ENCODE measurements at regions not wholly inside any gene's neighbourhood (a gene's known extent, or its start where the extent isn't known, plus 50 kb on each side); places are given as distances from the start of the nearest gene placed in this dataset.

DNA sequence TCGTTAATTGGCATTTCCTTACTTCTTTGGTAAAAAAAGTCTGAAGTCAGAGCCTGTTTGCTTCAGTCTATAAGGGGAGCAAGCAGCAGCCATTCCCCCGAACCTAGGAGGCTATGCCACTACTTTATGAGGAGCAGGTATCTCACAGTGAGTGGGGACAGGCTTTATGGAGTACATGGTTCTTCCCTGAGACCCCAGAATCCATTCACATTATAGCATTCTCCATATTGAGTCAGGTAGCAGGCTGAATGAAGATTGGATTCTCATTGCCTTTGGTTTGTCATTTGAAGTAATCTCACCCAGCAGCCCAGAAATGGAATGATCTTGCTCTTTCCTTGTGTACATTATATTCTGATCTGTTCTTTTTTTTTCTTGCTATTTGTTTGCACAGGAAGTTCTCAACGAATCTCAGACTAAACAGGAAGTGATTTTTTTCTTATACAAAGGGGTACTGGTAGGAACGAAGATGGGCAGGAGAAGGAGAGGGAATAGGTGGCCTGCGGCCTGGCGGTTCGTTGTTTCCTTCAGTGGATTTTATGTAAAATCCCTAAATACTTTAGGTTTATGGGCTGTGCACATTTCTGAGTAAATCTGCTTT, 74.4 kb downstream of the ARHGAP35 start:
- TF ChIP-seq POLR2A (IDR thresholded peaks at IDR 0.05), result no peak
- TF ChIP-seq, protein P1, sequence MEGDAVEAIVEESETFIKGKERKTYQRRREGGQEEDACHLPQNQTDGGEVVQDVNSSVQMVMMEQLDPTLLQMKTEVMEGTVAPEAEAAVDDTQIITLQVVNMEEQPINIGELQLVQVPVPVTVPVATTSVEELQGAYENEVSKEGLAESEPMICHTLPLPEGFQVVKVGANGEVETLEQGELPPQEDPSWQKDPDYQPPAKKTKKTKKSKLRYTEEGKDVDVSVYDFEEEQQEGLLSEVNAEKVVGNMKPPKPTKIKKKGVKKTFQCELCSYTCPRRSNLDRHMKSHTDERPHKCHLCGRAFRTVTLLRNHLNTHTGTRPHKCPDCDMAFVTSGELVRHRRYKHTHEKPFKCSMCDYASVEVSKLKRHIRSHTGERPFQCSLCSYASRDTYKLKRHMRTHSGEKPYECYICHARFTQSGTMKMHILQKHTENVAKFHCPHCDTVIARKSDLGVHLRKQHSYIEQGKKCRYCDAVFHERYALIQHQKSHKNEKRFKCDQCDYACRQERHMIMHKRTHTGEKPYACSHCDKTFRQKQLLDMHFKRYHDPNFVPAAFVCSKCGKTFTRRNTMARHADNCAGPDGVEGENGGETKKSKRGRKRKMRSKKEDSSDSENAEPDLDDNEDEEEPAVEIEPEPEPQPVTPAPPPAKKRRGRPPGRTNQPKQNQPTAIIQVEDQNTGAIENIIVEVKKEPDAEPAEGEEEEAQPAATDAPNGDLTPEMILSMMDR (IDR thresholded peaks at IDR 0.05), result no peak
- TF ChIP-seq POLR2AphosphoS5 (IDR thresholded peaks at IDR 0.05), result peak; percentile 18
